Tibial nerve (tissue), 4 donors: ENCODE measurements at regions not wholly inside any gene's neighbourhood (a gene's known extent, or its start where the extent isn't known, plus 50 kb on each side); places are given as distances from the start of the nearest gene placed in this dataset.

Experiments
- DNase-seq, 2 donors: peaks; one replicate each; pipeline ENCODE4 v3.0.0-alpha.2; 2019; ENCODE audit warnings: low spot score in 2 of 2
- H3K27ac ChIP-seq, 4 donors: fragments of 200-600 bp; sonication (generic) in 3 of 4; one replicate each; pipeline ENCODE4 v1.5.1; 2017 to 2019; ENCODE audit warnings: mild to moderate bottlenecking in 1 of 4
- H3K27me3 ChIP-seq, 2 donors: fragments of 200-600 bp; sonication (generic) in 1 of 2; one replicate each; pipeline versions ENCODE4 v1.5.1 to v1.6.0; 2017 to 2019
- H3K36me3 ChIP-seq, 3 donors: fragments of 200-600 bp; sonication (generic); one replicate each; pipeline ENCODE4 v1.5.1; 2018 to 2019
- H3K4me1 ChIP-seq, 4 donors: fragments of 200-600 bp; sonication (generic) in 3 of 4; one replicate each; pipeline ENCODE4 v1.5.1; 2017 to 2019
- H3K4me3 ChIP-seq, 4 donors: fragments of 200-600 bp; sonication (generic) in 3 of 4; one replicate each; pipeline ENCODE4 v1.5.1; 2017 to 2019; ENCODE audit warnings: mild to moderate bottlenecking in 1 of 4, moderate library complexity in 1 of 4
- H3K9me3 ChIP-seq, 4 donors: fragments of 200-600 bp; sonication (generic) in 3 of 4; one replicate each; pipeline ENCODE4 v1.5.1; 2017 to 2019
- CTCF ChIP-seq, 5 experiments: fragments of 200-600 bp in 3 of 5; fragments of 450-650 bp in 2 of 5; sonication (generic) in 3 of 5; IDR thresholded peaks; one replicate each; pipeline ENCODE4 v1.5.1; 2016 to 2019; ENCODE audit warnings: antibody characterized with exemption in 5 of 5, mild to moderate bottlenecking in 3 of 5, moderate library complexity in 2 of 5
- EP300 ChIP-seq, 2 donors: sonication (generic); formaldehyde crosslinking; IDR thresholded peaks; one replicate each; pipeline ENCODE4 v1.6.1; 2017; ENCODE audit warnings: antibody characterized with exemption in 2 of 2, mild to moderate bottlenecking in 1 of 2
- POLR2A ChIP-seq, 2 donors: fragments of 450-650 bp; IDR thresholded peaks; one replicate each; pipeline ENCODE4 v1.6.1; 2017; ENCODE audit warnings: antibody characterized with exemption in 2 of 2, mild to moderate bottlenecking in 2 of 2, moderate library complexity in 2 of 2
- WGBS, 2 donors: methylation state at CpG; one replicate each; pipeline ENCODE4 v1.1.5; 2018; 5-methylcytosine and 5-hydroxymethylcytosine counted together

GRCh38 chr20:33914919-33915318 lies 78.8 kb upstream of the RALY start:
- 78 to 81% methylated on average over 4 of the region's 4 CpGs for WGBS, 2 donors
- Histone ChIP-seq H3K27ac (no peak overlapping the region), H3K36me3 (no peaks in the 10 kb centered on the region), H3K4me3 (no peak overlapping the region), H3K9me3 (no peaks in the 10 kb centered on the region), H3K4me1 (peaks cover 0 to 29% (median 2%) of the 10 kb centered on the region in 4 donors), H3K27me3 (no peaks in the 10 kb centered on the region)
- DNase-seq, result no peak
- TF ChIP-seq CTCF (IDR thresholded peaks at IDR 0.05) (no peak), POLR2A (IDR thresholded peaks at IDR 0.05) (no peak), EP300 (IDR thresholded peaks at IDR 0.05) (no peak)

GRCh38 chr20:33915726-33916331 lies 77.9 kb upstream of the RALY start:
- whole genome bisulfite sequencing, 2 donors, result 74 to 79% methylated on average over 5 to 6 of the region's 6 CpGs
- H3K4me3 ChIP-seq, result no peak overlapping the region
- DNase-seq, result peak in 1 of 2 donors; percentile 16
- no peaks in the 10 kb centered on the region for H3K9me3 ChIP-seq
- no peak overlapping the region for H3K27ac ChIP-seq
- peaks cover 0 to 19% (median 2%) of the 10 kb centered on the region in 4 donors for H3K4me1 ChIP-seq
- H3K27me3 ChIP-seq, result no peaks in the 10 kb centered on the region
- H3K36me3 ChIP-seq, result no peaks in the 10 kb centered on the region
- TF ChIP-seq CTCF (IDR thresholded peaks at IDR 0.05) (peak in 4 of 5 experiments; percentile 7 to 45 (median 19)), POLR2A (IDR thresholded peaks at IDR 0.05) (no peak), EP300 (IDR thresholded peaks at IDR 0.05) (no peak)

DNA sequence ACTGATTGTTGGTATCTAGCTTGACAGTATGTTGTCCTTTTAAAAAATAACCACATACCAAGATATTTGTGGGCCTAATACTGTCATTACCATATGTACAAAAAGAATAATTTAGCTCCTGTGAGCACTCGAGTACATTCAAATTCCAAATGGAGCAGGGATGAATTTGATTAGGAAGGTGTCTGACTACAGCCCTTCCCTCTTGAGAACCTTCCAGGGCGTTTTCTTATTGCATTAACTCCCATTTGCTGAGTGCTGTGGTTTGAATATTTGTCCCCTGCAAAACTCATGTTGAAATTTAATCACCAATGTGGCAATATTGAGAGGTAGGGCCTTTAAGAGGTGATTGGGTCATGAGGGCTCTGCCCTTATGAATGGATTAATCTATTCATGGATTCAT lies 76.9 kb upstream of the RALY start:
- WGBS, 2 donors, result 81 to 83% methylated on average over 2 of the region's 2 CpGs
- no peak overlapping the region for H3K4me3 ChIP-seq
- DNase-seq, result no peak
- no peaks in the 10 kb centered on the region for H3K9me3 ChIP-seq
- H3K36me3 ChIP-seq, result no peaks in the 10 kb centered on the region
- H3K4me1 ChIP-seq, result peaks cover 0 to 13% (median 2%) of the 10 kb centered on the region in 4 donors
- no peak overlapping the region for H3K27ac ChIP-seq
- no peaks in the 10 kb centered on the region for H3K27me3 ChIP-seq
- TF ChIP-seq CTCF (IDR thresholded peaks at IDR 0.05) (no peak), EP300 (IDR thresholded peaks at IDR 0.05) (no peak), POLR2A (IDR thresholded peaks at IDR 0.05) (no peak)

GRCh38 chr20:33917831-33918525 lies 75.7 kb upstream of the RALY start:
- WGBS, 2 donors, result 52 to 60% methylated on average over 6 of the region's 6 CpGs
- TF ChIP-seq CTCF (IDR thresholded peaks at IDR 0.05) (no peak), POLR2A (IDR thresholded peaks at IDR 0.05) (no peak), EP300 (IDR thresholded peaks at IDR 0.05) (no peak)
- no peak overlapping the region for H3K4me3 ChIP-seq
- H3K27ac ChIP-seq, result no peak overlapping the region
- no peaks in the 10 kb centered on the region for H3K27me3 ChIP-seq
- H3K9me3 ChIP-seq, result no peaks in the 10 kb centered on the region
- H3K4me1 ChIP-seq, result peaks cover 0 to 8% (median 2%) of the 10 kb centered on the region in 4 donors
- no peak for DNase-seq
- no peaks in the 10 kb centered on the region for H3K36me3 ChIP-seq

GRCh38 chr20:33918662-33919061 lies 75.0 kb upstream of the RALY start:
- no peak for DNase-seq
- no peaks in the 10 kb centered on the region for H3K9me3 ChIP-seq
- H3K4me1 ChIP-seq, result peaks cover 0 to 8% (median 2%) of the 10 kb centered on the region in 4 donors
- no peak overlapping the region for H3K4me3 ChIP-seq
- TF ChIP-seq POLR2A (IDR thresholded peaks at IDR 0.05) (no peak), CTCF (IDR thresholded peaks at IDR 0.05) (no peak), EP300 (IDR thresholded peaks at IDR 0.05) (no peak)
- H3K27ac ChIP-seq, result no peak overlapping the region
- no peaks in the 10 kb centered on the region for H3K36me3 ChIP-seq
- no peaks in the 10 kb centered on the region for H3K27me3 ChIP-seq
- 96 to 98% methylated on average over 5 of the region's 5 CpGs for WGBS, 2 donors
